Astrocyte of the cerebellum (primary cell): ENCODE measurements at regions not wholly inside any gene's neighbourhood (a gene's known extent, or its start where the extent isn't known, plus 50 kb on each side); places are given as distances from the start of the nearest gene placed in this dataset.

Experiments
- DNase-seq: peaks from one replicate; pipeline ENCODE4 v3.0.0-alpha.2; 2011; ENCODE audit warnings: low read depth
- H3K4me3 ChIP-seq: 2 replicates; pipeline ENCODE4 v1.5.1; 2011; ENCODE audit warnings: mild to moderate bottlenecking, low read depth, low read length, moderate library complexity
- in situ Hi-C: cut with HindIII; loops from 2 replicates; pipeline ENCODE4 v1.10.0; 2017; ENCODE audit warnings: low sequenced_read_pairs
- TF ChIP-seq, protein P1 (sequence below): IDR thresholded peaks from 2 replicates; pipeline ENCODE4 v1.5.1; 2012; ENCODE audit warnings: low read length, low read depth, moderate library complexity, mild to moderate bottlenecking; ENCODE audit errors: missing control alignments

- TF ChIP-seq, protein P1, sequence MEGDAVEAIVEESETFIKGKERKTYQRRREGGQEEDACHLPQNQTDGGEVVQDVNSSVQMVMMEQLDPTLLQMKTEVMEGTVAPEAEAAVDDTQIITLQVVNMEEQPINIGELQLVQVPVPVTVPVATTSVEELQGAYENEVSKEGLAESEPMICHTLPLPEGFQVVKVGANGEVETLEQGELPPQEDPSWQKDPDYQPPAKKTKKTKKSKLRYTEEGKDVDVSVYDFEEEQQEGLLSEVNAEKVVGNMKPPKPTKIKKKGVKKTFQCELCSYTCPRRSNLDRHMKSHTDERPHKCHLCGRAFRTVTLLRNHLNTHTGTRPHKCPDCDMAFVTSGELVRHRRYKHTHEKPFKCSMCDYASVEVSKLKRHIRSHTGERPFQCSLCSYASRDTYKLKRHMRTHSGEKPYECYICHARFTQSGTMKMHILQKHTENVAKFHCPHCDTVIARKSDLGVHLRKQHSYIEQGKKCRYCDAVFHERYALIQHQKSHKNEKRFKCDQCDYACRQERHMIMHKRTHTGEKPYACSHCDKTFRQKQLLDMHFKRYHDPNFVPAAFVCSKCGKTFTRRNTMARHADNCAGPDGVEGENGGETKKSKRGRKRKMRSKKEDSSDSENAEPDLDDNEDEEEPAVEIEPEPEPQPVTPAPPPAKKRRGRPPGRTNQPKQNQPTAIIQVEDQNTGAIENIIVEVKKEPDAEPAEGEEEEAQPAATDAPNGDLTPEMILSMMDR: no peak
- no peak for DNase-seq
- H3K4me3 ChIP-seq: no peak overlapping the region
- in situ Hi-C loops: no loop called here
Observed at GRCh38 chr13:40492511-40492910, 173.9 kb downstream of the FOXO1 start.

GRCh38 chr13:40494513-40494912 lies 171.9 kb downstream of the FOXO1 start:
- no peak for DNase-seq
- in situ Hi-C loops: no loop called here
- no peak overlapping the region for H3K4me3 ChIP-seq
- TF ChIP-seq, protein P1: no peak

DNA sequence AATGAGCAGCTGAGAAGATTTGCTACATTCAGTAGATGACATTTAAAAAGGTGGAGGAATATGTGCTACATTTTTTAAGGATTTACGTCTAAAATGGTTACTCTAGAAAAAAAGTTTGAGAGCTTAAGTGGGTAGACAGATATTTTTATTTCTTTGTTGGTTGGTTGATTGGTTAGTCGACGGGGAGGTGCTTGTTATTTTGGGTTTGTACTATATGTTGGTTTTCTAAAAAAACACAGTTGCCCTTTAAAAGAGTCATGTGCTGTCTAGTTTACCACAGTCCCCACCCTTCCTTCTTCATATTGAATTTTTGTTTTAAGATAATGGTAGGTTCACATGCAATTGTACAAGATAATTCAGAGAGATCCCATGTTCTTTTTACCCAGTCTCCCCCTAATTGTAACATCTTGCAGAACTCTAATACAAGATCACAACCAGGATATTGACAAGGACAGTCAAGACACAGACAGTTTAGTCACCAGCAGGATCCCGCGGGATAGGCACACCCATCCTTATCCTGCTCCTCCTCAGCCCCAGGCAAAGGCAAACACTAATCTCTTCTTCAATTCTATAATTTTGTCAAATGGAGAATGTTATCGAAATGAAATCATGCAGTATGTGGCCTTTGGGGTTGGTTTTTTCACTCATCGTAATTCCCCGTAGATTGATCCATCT lies 171.4 kb downstream of the FOXO1 start:
- in situ Hi-C loops: no loop called here
- DNase-seq: no peak
- TF ChIP-seq, protein P1: no peak
- no peak overlapping the region for H3K4me3 ChIP-seq

DNA sequence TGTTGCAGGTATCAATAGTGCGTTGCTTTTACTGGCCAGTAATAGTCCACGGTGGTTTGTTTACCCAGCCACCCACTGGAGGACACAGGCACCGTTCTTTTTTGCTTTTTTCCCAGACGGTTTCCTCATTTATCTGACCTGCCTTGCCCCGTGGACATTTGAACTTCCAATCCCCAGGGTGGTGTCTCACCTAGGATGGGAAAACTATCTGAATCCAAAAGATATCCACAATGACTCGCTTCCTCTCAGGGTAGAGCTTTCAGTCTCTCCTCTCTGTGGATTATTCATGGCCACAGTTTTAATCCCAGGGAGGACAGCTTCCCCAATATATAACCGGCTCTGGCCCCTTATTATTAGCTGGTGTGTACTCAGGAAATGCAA lies 170.8 kb downstream of the FOXO1 start:
- in situ Hi-C loops: no loop called here
- H3K4me3 ChIP-seq: no peak overlapping the region
- TF ChIP-seq, protein P1: no peak
- DNase-seq: no peak

DNA sequence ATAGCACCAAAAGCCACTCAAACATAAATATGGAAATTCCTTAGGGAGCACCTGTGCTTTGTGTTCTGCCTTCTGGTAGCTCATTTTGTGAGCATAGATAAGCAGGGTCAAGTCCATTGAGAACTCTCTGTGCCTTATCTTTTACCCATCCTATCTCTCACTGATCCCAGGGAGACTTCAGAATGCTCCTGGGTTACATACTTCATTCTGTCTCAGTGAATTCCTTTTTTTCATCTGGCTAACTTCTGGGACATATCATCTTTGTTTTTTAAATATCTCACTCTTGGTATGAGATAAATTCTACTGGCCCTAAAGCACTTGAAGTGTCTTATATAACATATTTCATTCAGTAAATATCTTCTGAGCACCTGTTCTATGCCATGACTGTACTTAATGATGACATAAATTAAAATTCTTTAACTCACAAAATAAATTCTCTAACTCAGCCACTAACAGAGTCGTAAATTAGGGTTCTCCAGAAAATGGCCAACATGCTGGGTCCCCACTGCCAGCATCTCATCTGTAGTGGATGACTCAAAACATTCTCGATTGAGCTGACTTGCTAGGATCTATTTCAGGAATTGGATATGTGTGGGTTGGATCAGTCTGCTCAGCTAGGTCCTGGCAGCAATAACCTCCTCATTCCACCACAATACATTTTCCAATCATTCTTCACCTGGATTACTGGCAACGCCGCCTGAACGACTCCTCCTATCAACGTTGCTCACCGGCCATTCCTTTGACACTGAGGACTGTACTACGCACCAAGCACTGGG lies 170.2 kb downstream of the FOXO1 start:
- TF ChIP-seq, protein P1: no peak
- no peak overlapping the region for H3K4me3 ChIP-seq
- no peak for DNase-seq
- in situ Hi-C loops: no loop called here

DNA sequence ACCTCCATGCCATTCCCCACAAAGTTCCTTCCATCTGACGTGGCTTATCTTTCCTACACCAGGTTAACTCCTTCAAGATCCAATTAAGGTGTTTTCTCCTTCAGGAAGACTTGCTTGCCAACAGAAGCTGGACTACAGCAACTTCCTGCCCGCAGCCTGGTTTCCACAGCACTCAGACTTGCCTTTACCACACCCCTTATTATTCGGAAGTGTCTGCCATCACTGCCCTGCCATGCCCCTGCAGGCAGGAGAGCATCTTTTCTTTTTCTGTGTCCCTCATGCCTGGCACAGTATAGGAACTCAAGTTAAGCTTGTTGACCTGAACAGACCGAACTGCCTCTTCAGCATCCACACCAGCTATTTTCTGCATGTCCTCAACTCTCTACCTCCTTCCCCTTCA lies 168.0 kb downstream of the FOXO1 start:
- TF ChIP-seq, protein P1: no peak
- no peak overlapping the region for H3K4me3 ChIP-seq
- no peak for DNase-seq
- in situ Hi-C loops: no loop called here
